H1 (cell line): ENCODE measurements at regions not wholly inside any gene's neighbourhood (a gene's known extent, or its start where the extent isn't known, plus 50 kb on each side); places are given as distances from the start of the nearest gene placed in this dataset.

Experiments used
- CTCF ChIA-PET: fragments of 300-600 bp; sonication (Branson Sonifier 250); formaldehyde crosslinking; loops from one replicate; lab custom pipeline; 2021; ENCODE audit not compliant: partially characterized antibody; lab: Charles Lee
- POLR2A ChIA-PET: fragments of 300-600 bp; sonication (Branson Sonifier 250); formaldehyde crosslinking; loops from one replicate; lab custom pipeline; 2021; ENCODE audit warnings: inconsistent platforms; ENCODE audit not compliant: partially characterized antibody; lab: Charles Lee
- DNase-seq, 2 experiments: peaks; one replicate each; pipeline versions ENCODE4 v3.0.0 to v3.0.0-alpha.2; 2010 to 2022; ENCODE audit warnings: low spot score in 2 of 2, low read depth in 1 of 2, mixed read lengths in 1 of 2
- FAIRE-seq: peaks from 2 replicates; lab custom pipeline; 2011; peaks lifted over from hg19 to GRCh38; lab: Jason Lieb, UNC
- H2AFZ ChIP-seq: 2 replicates; pipeline ENCODE4 v1.8.1; 2012; ENCODE audit warnings: low read length, inconsistent platforms
- H2AK5ac ChIP-seq: 2 replicates; pipeline ENCODE4 v1.6.1; 2013; ENCODE audit warnings: low read depth, low read length
- H2BK120ac ChIP-seq: replicated peaks from 2 replicates; pipeline ENCODE3; 2013; ENCODE audit warnings: low read depth, low read length, inconsistent platforms
- H2BK12ac ChIP-seq: 2 replicates; pipeline ENCODE4 v1.6.1; 2013; ENCODE audit warnings: low read depth, low read length
- H2BK15ac ChIP-seq: 2 replicates; pipeline ENCODE4 v1.6.1; 2013; ENCODE audit warnings: low read length
- H2BK20ac ChIP-seq: 2 replicates; pipeline ENCODE4 v1.6.1; 2013; ENCODE audit warnings: low read length
- H2BK5ac ChIP-seq: 2 replicates; pipeline ENCODE4 v1.6.1; 2013; ENCODE audit warnings: low read depth, low read length
- H3K14ac ChIP-seq: 2 replicates; pipeline ENCODE4 v1.6.1; 2013; ENCODE audit warnings: inconsistent platforms; ENCODE audit not compliant: insufficient read length
- H3K18ac ChIP-seq: 2 replicates; pipeline ENCODE4 v1.6.1; 2013; ENCODE audit warnings: low read length; ENCODE audit errors: extremely low read depth
- H3K23ac ChIP-seq: 2 replicates; pipeline ENCODE4 v1.6.1; 2013; ENCODE audit warnings: inconsistent platforms; ENCODE audit not compliant: insufficient read length
- H3K23me2 ChIP-seq: 2 replicates; pipeline ENCODE4 v1.6.1; 2013; ENCODE audit warnings: low read depth, low read length
- H3K27ac ChIP-seq: 2 replicates; pipeline ENCODE4 v1.6.1; 2011; ENCODE audit warnings: low read depth, low read length, inconsistent platforms
- H3K27me3 ChIP-seq, 4 experiments: replicated peaks in 1 of 4; 1 replicate in 1 of 4; 2 replicates in 3 of 4; pipeline versions ENCODE4 v1.6.1 to v1.8.1; 2011 to 2013; ENCODE audit warnings: low read length in 3 of 4, mild to moderate bottlenecking in 3 of 4, inconsistent platforms in 2 of 4, mixed read lengths in 2 of 4, moderate library complexity in 1 of 4; ENCODE audit not compliant: control insufficient read depth in 3 of 4, insufficient read depth in 3 of 4; ENCODE audit errors: extremely low read depth in 1 of 4
- H3K36me3 ChIP-seq, 4 experiments: 2 replicates each; pipeline versions ENCODE4 v1.6.1 to v1.8.1; 2011 to 2013; ENCODE audit warnings: mild to moderate bottlenecking in 4 of 4, low read length in 3 of 4, moderate library complexity in 2 of 4, control low read depth in 1 of 4, inconsistent platforms in 1 of 4; ENCODE audit not compliant: insufficient read depth in 4 of 4, control insufficient read depth in 2 of 4
- H3K4ac ChIP-seq: replicated peaks from 2 replicates; pipeline ENCODE3; 2013; ENCODE audit warnings: low read length, low read depth, mixed read lengths, inconsistent platforms; ENCODE audit not compliant: insufficient read length
- H3K4me1 ChIP-seq, 4 experiments: replicated peaks in 1 of 4; 1 replicate in 1 of 4; 2 replicates in 3 of 4; pipeline versions ENCODE4 v1.6.1 to v1.8.1; 2011 to 2013; ENCODE audit warnings: low read length in 3 of 4, inconsistent platforms in 2 of 4, mixed read lengths in 1 of 4; ENCODE audit not compliant: insufficient read depth in 4 of 4, control insufficient read depth in 3 of 4
- H3K4me2 ChIP-seq, 2 experiments: 2 replicates each; pipeline versions ENCODE4 v1.6.1 to v1.8.1; 2011 to 2013; ENCODE audit warnings: low read depth in 2 of 2, low read length in 2 of 2, control low read depth in 1 of 2, inconsistent platforms in 1 of 2, mild to moderate bottlenecking in 1 of 2; ENCODE audit not compliant: insufficient read depth in 1 of 2
- H3K4me3 ChIP-seq, 4 experiments: fragments of 200-600, 300-600 bp in 1 of 4; sonication (generic), shearing (Covaris generic), sonication (Bioruptor Twin) in 1 of 4; 2 replicates each; pipeline versions ENCODE4 v1.5.1 to v1.8.1; 2011 to 2016; ENCODE audit warnings: low read length in 4 of 4, low read depth in 3 of 4, control low read depth in 2 of 4, inconsistent platforms in 2 of 4, mild to moderate bottlenecking in 2 of 4, mixed read lengths in 1 of 4, moderate library complexity in 1 of 4; ENCODE audit not compliant: insufficient read depth in 2 of 4; ENCODE audit errors: extremely low read depth in 1 of 4
- H3K56ac ChIP-seq: replicated peaks from 2 replicates; pipeline ENCODE3; 2013; ENCODE audit warnings: low read depth, mild to moderate bottlenecking, mixed read lengths, low read length, inconsistent platforms; ENCODE audit not compliant: insufficient read length
- H3K79me1 ChIP-seq: 2 replicates; pipeline ENCODE4 v1.6.1; 2013; ENCODE audit warnings: low read depth, low read length, control low read depth
- H3K79me2 ChIP-seq, 2 experiments: 2 replicates each; pipeline versions ENCODE4 v1.6.1 to v1.8.1; 2012 to 2013; ENCODE audit warnings: low read length in 2 of 2, mild to moderate bottlenecking in 2 of 2, inconsistent platforms in 1 of 2; ENCODE audit not compliant: insufficient read depth in 2 of 2, control insufficient read depth in 1 of 2
- H3K9ac ChIP-seq, 4 experiments: replicated peaks in 1 of 4; 1 replicate in 1 of 4; 2 replicates in 3 of 4; pipeline versions ENCODE4 v1.6.1 to v1.8.1; 2011 to 2013; ENCODE audit warnings: low read depth in 3 of 4, low read length in 3 of 4, control low read depth in 2 of 4, mild to moderate bottlenecking in 2 of 4, moderate library complexity in 2 of 4, inconsistent platforms in 1 of 4; ENCODE audit errors: extremely low read depth in 1 of 4
- H3K9me3 ChIP-seq, 2 experiments: 2 replicates each; pipeline versions ENCODE4 v1.6.1 to v1.8.1; 2012 to 2013; ENCODE audit warnings: mild to moderate bottlenecking in 2 of 2, moderate library complexity in 2 of 2, control low read depth in 1 of 2, inconsistent platforms in 1 of 2, low read depth in 1 of 2, low read length in 1 of 2, mixed read lengths in 1 of 2; ENCODE audit not compliant: insufficient read depth in 2 of 2
- H4K20me1 ChIP-seq, 2 experiments: replicated peaks in 1 of 2; 2 replicates each; pipeline versions ENCODE3 to v1.8.1; 2011 to 2013; ENCODE audit warnings: inconsistent platforms in 2 of 2, low read length in 2 of 2, mild to moderate bottlenecking in 1 of 2; ENCODE audit not compliant: insufficient read depth in 2 of 2, control insufficient read depth in 1 of 2
- H4K5ac ChIP-seq: 2 replicates; pipeline ENCODE4 v1.6.1; 2013; ENCODE audit warnings: low read length, low read depth, mixed read lengths, inconsistent platforms; ENCODE audit not compliant: insufficient read length
- H4K8ac ChIP-seq: 2 replicates; pipeline ENCODE4 v1.8.0; 2013; ENCODE audit warnings: mild to moderate bottlenecking, moderate library complexity, low read length, inconsistent platforms; ENCODE audit not compliant: insufficient read depth; ENCODE audit errors: extremely low read depth
- H4K91ac ChIP-seq: replicated peaks from 2 replicates; pipeline ENCODE3; 2013; ENCODE audit warnings: low read length, mixed read lengths, inconsistent platforms; ENCODE audit not compliant: insufficient read length
- CTCF ChIP-seq, 3 experiments: IDR thresholded peaks; 1 replicate in 2 of 3; 2 replicates in 1 of 3; pipeline versions ENCODE4 v1.5.1 to v1.6.1; 2011; ENCODE audit warnings: low read length in 3 of 3, mild to moderate bottlenecking in 3 of 3, inconsistent platforms in 2 of 3, low read depth in 1 of 3, moderate library complexity in 1 of 3; ENCODE audit not compliant: insufficient read depth in 1 of 3; ENCODE audit errors: control extremely low read depth in 1 of 3
- WGBS, 2 experiments: shearing (Covaris generic) in 1 of 2; methylation state at CpG; one replicate each; pipeline versions ENCODE4 v1.1.6 to v1.1.7; 2013 to 2015; ENCODE audit warnings: low lambda C conversion rate in 2 of 2, mixed read lengths in 2 of 2, inconsistent platforms in 1 of 2, low coverage in 1 of 2, missing lambda C conversion rate in 1 of 2; ENCODE audit not compliant: insufficient replicate concordance in 2 of 2, insufficient coverage in 1 of 2, insufficient read length in 1 of 2; ENCODE audit errors: extremely low coverage in 1 of 2, missing lambda C conversion rate in 1 of 2; 5-methylcytosine and 5-hydroxymethylcytosine counted together

- Histone ChIP-seq H3K9me3 (no peaks in the 10 kb centered on the region), H3K4me1 (no peaks in the 10 kb centered on the region), H2BK120ac (no peak overlapping the region), H2AFZ (peak overlapping the region; percentile 78), H3K9ac (no peak overlapping the region; a peak in 1 of 7 replicates), H3K27ac (no peak overlapping the region), H2AK5ac (no peak overlapping the region), H2BK5ac (no peak overlapping the region), H2BK15ac (no peak overlapping the region), H3K4me2 (no peak overlapping the region), H3K79me2 (no peaks in the 10 kb centered on the region), H3K14ac (no peak overlapping the region), H4K5ac (no peak overlapping the region), H4K8ac (no peak overlapping the region), H4K20me1 (no peaks in the 10 kb centered on the region), H2BK12ac (0 out of 2 replicates have a peak overlapping the region, but pooled peaks have one; percentile 63), H3K4ac (no peak overlapping the region), H3K4me3 (no peak overlapping the region), H3K56ac (no peak overlapping the region), H3K36me3 (no peaks in the 10 kb centered on the region), H2BK20ac (no peak overlapping the region), H3K23ac (no peak overlapping the region), H3K18ac (no peak overlapping the region), H3K27me3 (no peaks in the 10 kb centered on the region), H3K23me2 (no peaks in the 10 kb centered on the region), H4K91ac (no peak overlapping the region), H3K79me1 (no peaks in the 10 kb centered on the region)
- 87% methylated on average over 5 of the region's 5 CpGs; no CpG with 5 or more reads in 1 of the 2 experiments for WGBS, 2 experiments
- DNase-seq: no peak
- no peak for FAIRE-seq
- ChIA-PET CTCF (no interaction called here), POLR2A (interaction anchor here (1.1 kb wide), 1 partner anchor 14 kb away, joined by 4 read pairs; no protein-coding TSS in a partner anchor)
- TF ChIP-seq CTCF (IDR thresholded peaks at IDR 0.05; ENCODE audit: control extremely low read depth in 1 of 3, insufficient read depth in 1 of 3, low read depth in 1 of 3, low read length in 3 of 3): no peak
Observed at GRCh38 chr5:180423598-180423997, 70.5 kb upstream of the GFPT2 start.
